ENCODE measurements at regions not wholly inside any gene's neighbourhood (a gene's known extent, or its start where the extent isn't known, plus 50 kb on each side); places are given as distances from the start of the nearest gene placed in this dataset.

DNA sequence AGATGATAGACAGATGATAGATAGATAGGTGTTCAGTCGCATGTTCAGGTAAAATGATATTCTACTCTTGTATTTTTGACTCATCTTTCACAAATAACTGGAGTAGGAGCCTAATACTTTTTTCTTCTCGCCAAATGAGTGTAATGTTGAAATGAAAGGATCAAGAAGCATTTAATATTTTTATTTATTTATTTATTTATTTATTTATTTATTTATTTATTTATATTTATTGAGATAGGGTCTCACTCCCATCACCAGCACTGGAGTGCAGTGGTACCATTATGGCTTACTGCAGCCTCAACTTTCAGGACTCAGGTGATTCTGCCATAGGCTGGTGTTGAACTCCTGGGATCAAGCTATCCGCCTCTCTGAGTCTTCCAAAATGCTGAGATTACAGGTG lies 298.8 kb downstream of the KCNC2 start:
- TF ChIP-seq, protein P1, sequence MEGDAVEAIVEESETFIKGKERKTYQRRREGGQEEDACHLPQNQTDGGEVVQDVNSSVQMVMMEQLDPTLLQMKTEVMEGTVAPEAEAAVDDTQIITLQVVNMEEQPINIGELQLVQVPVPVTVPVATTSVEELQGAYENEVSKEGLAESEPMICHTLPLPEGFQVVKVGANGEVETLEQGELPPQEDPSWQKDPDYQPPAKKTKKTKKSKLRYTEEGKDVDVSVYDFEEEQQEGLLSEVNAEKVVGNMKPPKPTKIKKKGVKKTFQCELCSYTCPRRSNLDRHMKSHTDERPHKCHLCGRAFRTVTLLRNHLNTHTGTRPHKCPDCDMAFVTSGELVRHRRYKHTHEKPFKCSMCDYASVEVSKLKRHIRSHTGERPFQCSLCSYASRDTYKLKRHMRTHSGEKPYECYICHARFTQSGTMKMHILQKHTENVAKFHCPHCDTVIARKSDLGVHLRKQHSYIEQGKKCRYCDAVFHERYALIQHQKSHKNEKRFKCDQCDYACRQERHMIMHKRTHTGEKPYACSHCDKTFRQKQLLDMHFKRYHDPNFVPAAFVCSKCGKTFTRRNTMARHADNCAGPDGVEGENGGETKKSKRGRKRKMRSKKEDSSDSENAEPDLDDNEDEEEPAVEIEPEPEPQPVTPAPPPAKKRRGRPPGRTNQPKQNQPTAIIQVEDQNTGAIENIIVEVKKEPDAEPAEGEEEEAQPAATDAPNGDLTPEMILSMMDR (IDR thresholded peaks at IDR 0.05), result no peak
- TF ChIP-seq POLR2A (IDR thresholded peaks at IDR 0.05), result no peak
